Keratinocyte (primary cell): ENCODE measurements at regions not wholly inside any gene's neighbourhood (a gene's known extent, or its start where the extent isn't known, plus 50 kb on each side); places are given as distances from the start of the nearest gene placed in this dataset.

Experiments
- DNase-seq: peaks from one replicate; pipeline ENCODE4 v3.0.0-alpha.2; 2011; ENCODE audit warnings: low read depth, missing footprints, low spot score
- FAIRE-seq: peaks from 2 replicates; lab custom pipeline; 2011; peaks lifted over from hg19 to GRCh38; lab: Jason Lieb, UNC
- H2AFZ ChIP-seq: 2 replicates; pipeline ENCODE4 v1.6.0; 2012; ENCODE audit warnings: low read length, control low read depth, inconsistent platforms; ENCODE audit not compliant: control insufficient read depth
- H3K27ac ChIP-seq: 2 replicates; pipeline ENCODE4 v1.5.1; 2011; ENCODE audit warnings: low read length; ENCODE audit not compliant: control insufficient read depth, insufficient read depth
- H3K27me3 ChIP-seq: 3 replicates; pipeline ENCODE4 v1.6.0; 2011; ENCODE audit warnings: low read length; ENCODE audit not compliant: control insufficient read depth, insufficient read depth; ENCODE audit errors: extremely low read depth
- H3K36me3 ChIP-seq, 2 experiments: 2 replicates in 1 of 2; 3 replicates in 1 of 2; pipeline ENCODE4 v1.5.1; 2011; ENCODE audit warnings: low read length in 2 of 2, mild to moderate bottlenecking in 1 of 2; ENCODE audit not compliant: control insufficient read depth in 2 of 2, insufficient read depth in 2 of 2; ENCODE audit errors: extremely low read depth in 1 of 2
- H3K4me1 ChIP-seq: 3 replicates; pipeline ENCODE4 v1.5.1; 2011; ENCODE audit warnings: low read length; ENCODE audit not compliant: control insufficient read depth, insufficient read depth; ENCODE audit errors: extremely low read depth
- H3K4me2 ChIP-seq: 3 replicates; pipeline ENCODE4 v1.6.0; 2011; ENCODE audit warnings: low read depth, low read length; ENCODE audit not compliant: control insufficient read depth, insufficient read depth; ENCODE audit errors: extremely low read depth
- H3K4me3 ChIP-seq, 3 experiments: fragments of 200-600 bp in 1 of 3; sonication (generic) in 1 of 3; 2 replicates in 2 of 3; 3 replicates in 1 of 3; pipeline ENCODE4 v1.5.1; 2011 to 2016; ENCODE audit warnings: low read length in 3 of 3, mild to moderate bottlenecking in 3 of 3, control low read depth in 2 of 3, inconsistent platforms in 1 of 3, low read depth in 1 of 3, mixed read lengths in 1 of 3, mixed run types in 1 of 3, moderate library complexity in 1 of 3; ENCODE audit not compliant: control insufficient read depth in 2 of 3, insufficient read depth in 2 of 3; ENCODE audit errors: extremely low read depth in 1 of 3
- H3K79me2 ChIP-seq: 2 replicates; pipeline ENCODE4 v1.6.0; 2012; ENCODE audit warnings: low read length; ENCODE audit not compliant: control insufficient read depth, insufficient read depth
- H3K9ac ChIP-seq: 3 replicates; pipeline ENCODE4 v1.6.0; 2011; ENCODE audit warnings: low read length; ENCODE audit not compliant: control insufficient read depth, insufficient read depth; ENCODE audit errors: extremely low read depth
- H3K9me1 ChIP-seq: 3 replicates; pipeline ENCODE4 v1.6.0; 2011; ENCODE audit warnings: low read length; ENCODE audit not compliant: control insufficient read depth, insufficient read depth; ENCODE audit errors: extremely low read depth
- H3K9me3 ChIP-seq: 2 replicates; pipeline ENCODE4 v1.5.1; 2012; ENCODE audit warnings: low read depth, low read length; ENCODE audit not compliant: control insufficient read depth
- H4K20me1 ChIP-seq: 3 replicates; pipeline ENCODE4 v1.6.0; 2011; ENCODE audit warnings: low read length; ENCODE audit not compliant: control insufficient read depth, insufficient read depth; ENCODE audit errors: extremely low read depth
- EZH2 ChIP-seq: IDR thresholded peaks from one replicate; pipeline ENCODE4 v1.6.1; 2012; ENCODE audit warnings: inconsistent platforms, mild to moderate bottlenecking, low read length, moderate library complexity
- dilution Hi-C: fragments of 300-500 bp; cut with MboI; formaldehyde crosslinking; loops from one replicate; pipeline ENCODE4 v1.7.0; 2020; ENCODE audit warnings: low sequenced_read_pairs; ENCODE audit not compliant: extremely low pct_ligation_motif_present
- TF ChIP-seq, protein P1 (sequence below), 3 experiments: IDR thresholded peaks in 1 of 3; conservative IDR thresholded peaks in 1 of 3; optimal IDR thresholded peaks in 1 of 3; 2 replicates in 2 of 3; 3 replicates in 1 of 3; pipeline versions ENCODE3 to v1.5.1; 2011; ENCODE audit warnings: low read length in 3 of 3, mild to moderate bottlenecking in 3 of 3, moderate library complexity in 2 of 3, control low read depth in 1 of 3, inconsistent platforms in 1 of 3; ENCODE audit not compliant: insufficient read depth in 2 of 3; ENCODE audit errors: extremely low read depth in 1 of 3

DNA sequence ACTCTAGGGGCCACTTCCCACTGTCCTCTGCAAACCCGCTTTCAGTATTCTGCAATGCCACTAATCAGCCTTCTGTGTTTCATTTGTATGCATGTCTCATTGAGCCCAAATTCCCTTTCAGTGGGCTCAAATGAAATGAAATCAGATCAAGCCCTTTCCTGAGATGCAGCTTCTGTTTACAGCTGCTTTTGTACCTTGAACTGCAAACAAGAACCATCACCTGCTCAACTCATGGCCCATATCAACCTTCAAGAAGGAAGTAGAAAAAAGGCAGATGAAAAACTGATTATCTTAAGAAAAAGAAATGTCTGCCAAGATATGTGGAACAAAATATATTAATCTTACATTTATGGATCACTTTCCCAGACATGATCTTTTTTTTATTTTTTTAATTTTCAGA is 141.1 kb upstream of the ARHGAP42 start:
- TF ChIP-seq, protein P1, sequence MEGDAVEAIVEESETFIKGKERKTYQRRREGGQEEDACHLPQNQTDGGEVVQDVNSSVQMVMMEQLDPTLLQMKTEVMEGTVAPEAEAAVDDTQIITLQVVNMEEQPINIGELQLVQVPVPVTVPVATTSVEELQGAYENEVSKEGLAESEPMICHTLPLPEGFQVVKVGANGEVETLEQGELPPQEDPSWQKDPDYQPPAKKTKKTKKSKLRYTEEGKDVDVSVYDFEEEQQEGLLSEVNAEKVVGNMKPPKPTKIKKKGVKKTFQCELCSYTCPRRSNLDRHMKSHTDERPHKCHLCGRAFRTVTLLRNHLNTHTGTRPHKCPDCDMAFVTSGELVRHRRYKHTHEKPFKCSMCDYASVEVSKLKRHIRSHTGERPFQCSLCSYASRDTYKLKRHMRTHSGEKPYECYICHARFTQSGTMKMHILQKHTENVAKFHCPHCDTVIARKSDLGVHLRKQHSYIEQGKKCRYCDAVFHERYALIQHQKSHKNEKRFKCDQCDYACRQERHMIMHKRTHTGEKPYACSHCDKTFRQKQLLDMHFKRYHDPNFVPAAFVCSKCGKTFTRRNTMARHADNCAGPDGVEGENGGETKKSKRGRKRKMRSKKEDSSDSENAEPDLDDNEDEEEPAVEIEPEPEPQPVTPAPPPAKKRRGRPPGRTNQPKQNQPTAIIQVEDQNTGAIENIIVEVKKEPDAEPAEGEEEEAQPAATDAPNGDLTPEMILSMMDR (optimal IDR thresholded peaks at IDR 0.05 in 1 of 3, IDR thresholded peaks at IDR 0.05 in 1 of 3, conservative IDR thresholded peaks at IDR 0.05 in 1 of 3; ENCODE audit: extremely low read depth in 1 of 3, insufficient read depth in 2 of 3, low read length in 3 of 3), result no peak
- TF ChIP-seq EZH2, result no peak
- no peak overlapping the region for H3K27ac ChIP-seq
- peaks cover 8% of the 10 kb centered on the region for H3K4me1 ChIP-seq
- no peaks in the 10 kb centered on the region for H3K27me3 ChIP-seq
- no peak for FAIRE-seq
- no peak overlapping the region for H3K4me3 ChIP-seq
- H3K36me3 ChIP-seq, result no peaks in the 10 kb centered on the region
- dilution Hi-C loops, result no loop called here
- DNase-seq, result no peak
- H3K9ac ChIP-seq, result no peak overlapping the region
- H2AFZ ChIP-seq, result no peak overlapping the region
- no peak overlapping the region for H3K4me2 ChIP-seq
- no peaks in the 10 kb centered on the region for H3K9me3 ChIP-seq
- no peaks in the 10 kb centered on the region for H3K9me1 ChIP-seq
- H4K20me1 ChIP-seq, result no peaks in the 10 kb centered on the region
- no peaks in the 10 kb centered on the region for H3K79me2 ChIP-seq

DNA sequence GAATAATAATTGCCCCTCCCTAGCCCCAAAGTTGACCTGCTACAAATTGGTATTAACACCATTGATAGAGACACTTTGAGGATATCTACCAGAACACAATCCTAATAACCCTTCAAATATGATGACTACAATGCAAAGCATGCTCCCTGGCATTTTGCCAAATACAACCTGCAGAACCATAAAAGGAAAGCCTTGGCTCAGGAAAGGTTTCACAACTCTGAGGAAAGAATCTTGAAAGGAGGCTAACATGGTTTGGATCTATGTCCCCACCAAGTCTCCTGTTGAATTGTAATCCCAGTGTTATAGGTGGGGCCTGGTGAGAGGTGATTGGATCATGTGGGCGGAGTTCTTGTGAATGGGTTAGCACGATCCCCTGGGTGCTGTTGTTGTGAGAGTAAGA is 140.4 kb upstream of the ARHGAP42 start:
- Histone ChIP-seq H3K79me2 (no peaks in the 10 kb centered on the region), H2AFZ (peak overlapping the region; percentile 27), H3K4me3 (no peak overlapping the region), H3K27ac (no peak overlapping the region), H3K9ac (no peak overlapping the region), H3K36me3 (no peaks in the 10 kb centered on the region), H3K9me1 (no peaks in the 10 kb centered on the region), H3K4me1 (peaks cover 8% of the 10 kb centered on the region), H3K27me3 (no peaks in the 10 kb centered on the region), H3K4me2 (peak overlapping the region; percentile 1), H4K20me1 (no peaks in the 10 kb centered on the region), H3K9me3 (no peaks in the 10 kb centered on the region)
- peak; percentile 54 for DNase-seq
- dilution Hi-C loops, result no loop called here
- FAIRE-seq, result peak; percentile 71
- TF ChIP-seq, protein P1 (optimal IDR thresholded peaks at IDR 0.05 in 1 of 3, IDR thresholded peaks at IDR 0.05 in 1 of 3, conservative IDR thresholded peaks at IDR 0.05 in 1 of 3; ENCODE audit: extremely low read depth in 1 of 3, insufficient read depth in 2 of 3, low read length in 3 of 3), result no peak
- no peak for TF ChIP-seq EZH2
